GM12872 (cell line): ENCODE measurements at regions not wholly inside any gene's neighbourhood (a gene's known extent, or its start where the extent isn't known, plus 50 kb on each side); places are given as distances from the start of the nearest gene placed in this dataset.

Source experiments
- TF ChIP-seq, protein P1 (sequence below): IDR thresholded peaks from 3 replicates; pipeline ENCODE4 v1.5.1; 2011; ENCODE audit warnings: low read depth, mild to moderate bottlenecking, low read length, moderate library complexity; ENCODE audit not compliant: insufficient read depth

DNA sequence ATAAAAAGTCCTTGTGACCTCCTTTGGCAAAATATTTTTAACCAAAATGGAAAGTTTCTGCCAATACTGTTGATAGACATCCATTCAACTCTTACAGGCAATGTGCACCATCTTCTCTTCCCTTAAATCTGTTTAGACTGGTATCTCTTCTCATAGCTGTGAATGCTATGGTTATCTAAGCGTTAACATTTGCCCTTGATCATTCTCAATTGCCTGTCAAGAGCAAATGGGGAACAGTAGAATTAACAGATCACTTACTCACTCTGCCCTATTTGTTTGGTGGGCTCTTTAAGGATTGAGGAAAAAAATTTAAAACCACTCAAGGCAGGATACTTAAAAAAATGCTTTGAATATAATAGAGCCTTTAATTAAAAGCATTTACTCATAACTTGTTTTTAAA is 808.4 kb downstream of the NXPH1 start:
- TF ChIP-seq, protein P1, sequence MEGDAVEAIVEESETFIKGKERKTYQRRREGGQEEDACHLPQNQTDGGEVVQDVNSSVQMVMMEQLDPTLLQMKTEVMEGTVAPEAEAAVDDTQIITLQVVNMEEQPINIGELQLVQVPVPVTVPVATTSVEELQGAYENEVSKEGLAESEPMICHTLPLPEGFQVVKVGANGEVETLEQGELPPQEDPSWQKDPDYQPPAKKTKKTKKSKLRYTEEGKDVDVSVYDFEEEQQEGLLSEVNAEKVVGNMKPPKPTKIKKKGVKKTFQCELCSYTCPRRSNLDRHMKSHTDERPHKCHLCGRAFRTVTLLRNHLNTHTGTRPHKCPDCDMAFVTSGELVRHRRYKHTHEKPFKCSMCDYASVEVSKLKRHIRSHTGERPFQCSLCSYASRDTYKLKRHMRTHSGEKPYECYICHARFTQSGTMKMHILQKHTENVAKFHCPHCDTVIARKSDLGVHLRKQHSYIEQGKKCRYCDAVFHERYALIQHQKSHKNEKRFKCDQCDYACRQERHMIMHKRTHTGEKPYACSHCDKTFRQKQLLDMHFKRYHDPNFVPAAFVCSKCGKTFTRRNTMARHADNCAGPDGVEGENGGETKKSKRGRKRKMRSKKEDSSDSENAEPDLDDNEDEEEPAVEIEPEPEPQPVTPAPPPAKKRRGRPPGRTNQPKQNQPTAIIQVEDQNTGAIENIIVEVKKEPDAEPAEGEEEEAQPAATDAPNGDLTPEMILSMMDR: no peak

DNA sequence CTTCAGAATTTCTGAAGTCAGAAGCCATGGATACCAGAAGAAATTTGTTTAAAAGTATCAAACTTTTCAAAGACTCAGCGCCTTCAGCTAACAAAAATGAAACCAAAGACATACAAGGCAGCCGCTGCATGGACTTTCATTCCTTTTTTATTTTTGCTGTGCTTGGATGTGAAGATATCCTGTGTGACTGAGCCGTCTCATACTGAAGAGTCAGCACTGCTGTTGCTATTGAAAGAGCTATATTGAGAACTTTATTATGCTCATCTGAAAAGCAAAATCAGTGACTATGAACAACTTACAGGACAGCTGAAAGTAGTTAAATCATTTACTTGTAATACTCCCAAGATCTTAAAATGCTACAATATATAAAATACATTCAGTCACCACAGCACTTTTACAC is 809.2 kb downstream of the NXPH1 start:
- TF ChIP-seq, protein P1: no peak

DNA sequence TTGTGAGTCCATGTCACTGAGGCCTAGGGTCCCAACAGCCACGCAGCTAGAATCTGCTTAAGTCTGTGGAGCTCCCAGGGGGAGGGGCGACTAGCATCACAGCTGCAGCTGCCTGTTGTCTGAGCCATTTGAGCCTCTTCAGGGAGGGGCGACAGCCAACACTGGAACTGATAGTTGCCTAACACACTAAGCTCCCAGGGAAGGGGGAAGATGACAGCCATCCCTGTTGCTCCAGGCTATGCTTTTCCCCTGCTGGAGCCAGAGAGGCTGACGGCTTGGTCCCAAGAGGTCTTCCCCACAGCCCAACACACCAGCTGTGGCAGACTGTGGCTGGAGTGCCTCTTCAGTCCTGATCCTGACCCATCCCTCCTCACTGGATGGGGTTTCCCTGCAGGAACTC is 817.5 kb downstream of the NXPH1 start:
- TF ChIP-seq, protein P1: no peak

DNA sequence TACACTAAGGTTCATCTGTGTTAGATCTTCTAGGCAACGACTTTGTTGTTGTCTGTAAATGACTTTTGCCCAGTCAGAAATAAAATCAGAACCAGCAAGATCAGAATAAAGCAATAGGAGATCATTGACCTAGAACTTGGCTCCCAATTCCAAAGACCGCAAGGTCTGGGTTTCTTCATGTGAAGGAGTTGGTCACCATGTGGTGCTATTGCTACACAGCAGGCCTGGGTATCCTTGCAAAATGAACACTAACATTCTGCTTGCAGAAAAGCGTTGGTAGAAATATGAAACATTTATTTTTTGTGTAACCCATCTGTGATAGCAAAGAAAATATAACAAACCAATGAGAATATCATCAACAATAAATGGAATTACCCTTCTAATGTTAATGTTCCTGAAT is 831.0 kb downstream of the NXPH1 start:
- TF ChIP-seq, protein P1: no peak

DNA sequence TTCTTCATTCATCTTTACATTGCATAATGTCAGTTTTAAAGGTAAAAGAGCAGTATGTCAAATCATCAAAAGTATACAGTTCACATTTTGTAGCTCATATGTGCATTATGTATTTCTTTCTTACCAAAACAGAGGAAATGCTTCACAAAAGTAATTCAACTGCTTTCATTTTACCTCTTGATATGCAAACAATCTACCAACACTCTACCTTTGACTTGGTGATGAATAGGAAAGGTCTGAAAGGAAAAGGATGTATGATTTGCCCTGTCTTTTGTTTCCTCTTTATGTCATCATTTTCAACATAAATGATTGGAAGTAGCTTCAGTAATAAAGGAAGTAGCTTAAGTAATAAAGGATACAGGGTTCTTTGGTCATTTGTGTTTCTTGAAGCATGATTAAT is 846.7 kb downstream of the NXPH1 start:
- TF ChIP-seq, protein P1: no peak

DNA sequence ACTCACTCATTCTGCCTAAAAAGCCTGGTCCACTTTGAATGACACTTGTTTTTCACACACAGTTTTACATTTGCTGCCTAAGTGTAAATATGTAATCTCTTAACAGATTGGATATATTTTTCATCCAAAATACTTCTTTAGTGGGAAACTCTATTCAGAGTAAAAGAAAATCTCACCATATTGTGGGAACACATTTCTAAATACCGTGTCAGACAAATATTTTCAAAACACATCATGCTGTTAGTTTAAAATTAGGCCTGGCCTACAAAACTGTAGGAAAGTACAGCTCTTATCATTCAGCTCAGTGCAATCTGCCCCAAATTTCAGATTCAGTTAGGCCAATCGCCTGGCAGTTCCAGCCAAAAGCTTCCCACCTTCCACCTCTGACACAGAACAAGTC is 849.8 kb downstream of the NXPH1 start:
- TF ChIP-seq, protein P1: no peak

DNA sequence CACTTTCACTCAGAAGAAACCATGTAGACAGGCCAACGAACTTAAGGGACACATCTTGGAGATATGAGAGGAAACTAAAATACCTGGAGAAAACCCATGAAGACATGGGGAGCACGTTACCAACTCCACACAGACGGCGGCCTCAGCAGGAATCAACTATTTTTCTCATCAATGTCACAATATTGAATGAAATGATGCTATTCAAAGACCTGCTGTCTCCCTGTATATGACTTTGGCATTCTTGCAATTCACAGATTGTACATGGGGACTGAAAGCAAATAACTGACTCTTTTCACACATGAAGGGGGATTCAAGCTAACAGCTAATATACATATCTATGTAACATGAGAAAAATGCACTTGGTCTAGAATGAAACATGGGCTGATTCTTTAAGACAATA is 869.0 kb downstream of the NXPH1 start:
- TF ChIP-seq, protein P1: no peak

DNA sequence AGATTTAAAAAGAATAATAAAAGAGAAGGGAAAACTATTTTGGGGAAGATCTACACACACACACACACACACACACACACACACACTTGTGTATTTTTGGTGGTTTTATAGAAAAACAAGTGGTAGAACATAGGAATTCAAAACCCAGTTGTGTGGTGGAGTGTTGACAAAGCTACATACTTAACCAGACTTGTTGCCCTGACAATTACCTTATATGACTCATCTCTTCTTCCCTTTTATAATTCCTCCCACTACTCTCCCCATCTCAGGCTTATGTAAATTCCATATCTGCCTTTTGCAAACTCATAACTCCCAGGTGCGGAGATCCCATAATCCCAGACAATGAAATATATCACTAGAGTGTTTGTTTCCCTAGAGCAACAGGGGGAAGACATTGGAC is 873.7 kb downstream of the NXPH1 start:
- TF ChIP-seq, protein P1: no peak
